ENCODE measurements at regions not wholly inside any gene's neighbourhood (a gene's known extent, or its start where the extent isn't known, plus 50 kb on each side); places are given as distances from the start of the nearest gene placed in this dataset.

DNA sequence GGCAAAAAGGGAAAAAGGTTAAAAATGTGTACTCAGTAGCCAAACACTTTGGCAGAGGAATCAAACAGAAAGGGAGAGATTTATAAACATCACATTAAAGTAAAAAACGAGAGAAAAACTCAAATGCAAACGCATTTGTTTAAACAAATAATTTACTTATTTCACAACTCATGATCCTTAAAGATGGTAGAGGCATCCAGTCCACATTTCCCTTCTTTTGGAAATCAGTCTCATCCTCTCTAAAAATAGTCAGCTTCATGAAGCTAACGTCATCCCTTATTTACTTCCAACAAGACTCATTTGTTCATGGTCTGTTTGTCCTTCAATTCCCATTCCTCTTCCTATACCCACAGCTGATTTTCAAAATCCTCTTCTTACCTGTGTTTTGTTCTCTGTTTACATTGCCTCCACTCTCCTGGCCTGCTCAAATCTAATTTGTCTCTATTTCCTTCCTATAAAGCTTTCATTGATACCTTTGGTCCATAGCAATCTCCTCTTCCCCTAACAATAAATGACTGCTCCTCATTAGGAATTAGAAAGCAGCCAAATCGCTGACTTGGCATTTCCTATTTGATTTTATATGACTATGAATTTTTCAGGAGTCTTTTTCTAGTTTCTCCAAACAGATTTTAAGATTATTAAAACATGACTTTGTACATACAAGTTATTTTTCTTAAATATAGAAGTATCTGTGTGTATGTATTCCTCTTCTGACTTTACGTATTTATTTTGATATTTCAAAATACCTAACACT lies 805.3 kb downstream of the TLE1 start:
- TF ChIP-seq, protein P1, sequence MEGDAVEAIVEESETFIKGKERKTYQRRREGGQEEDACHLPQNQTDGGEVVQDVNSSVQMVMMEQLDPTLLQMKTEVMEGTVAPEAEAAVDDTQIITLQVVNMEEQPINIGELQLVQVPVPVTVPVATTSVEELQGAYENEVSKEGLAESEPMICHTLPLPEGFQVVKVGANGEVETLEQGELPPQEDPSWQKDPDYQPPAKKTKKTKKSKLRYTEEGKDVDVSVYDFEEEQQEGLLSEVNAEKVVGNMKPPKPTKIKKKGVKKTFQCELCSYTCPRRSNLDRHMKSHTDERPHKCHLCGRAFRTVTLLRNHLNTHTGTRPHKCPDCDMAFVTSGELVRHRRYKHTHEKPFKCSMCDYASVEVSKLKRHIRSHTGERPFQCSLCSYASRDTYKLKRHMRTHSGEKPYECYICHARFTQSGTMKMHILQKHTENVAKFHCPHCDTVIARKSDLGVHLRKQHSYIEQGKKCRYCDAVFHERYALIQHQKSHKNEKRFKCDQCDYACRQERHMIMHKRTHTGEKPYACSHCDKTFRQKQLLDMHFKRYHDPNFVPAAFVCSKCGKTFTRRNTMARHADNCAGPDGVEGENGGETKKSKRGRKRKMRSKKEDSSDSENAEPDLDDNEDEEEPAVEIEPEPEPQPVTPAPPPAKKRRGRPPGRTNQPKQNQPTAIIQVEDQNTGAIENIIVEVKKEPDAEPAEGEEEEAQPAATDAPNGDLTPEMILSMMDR (IDR thresholded peaks at IDR 0.05), result no peak
- TF ChIP-seq EP300 (IDR thresholded peaks at IDR 0.05), result no peak
- TF ChIP-seq POLR2A (IDR thresholded peaks at IDR 0.05), result no peak
- TF ChIP-seq POLR2AphosphoS5 (IDR thresholded peaks at IDR 0.05), result no peak
